ENCODE measurements at regions not wholly inside any gene's neighbourhood (a gene's known extent, or its start where the extent isn't known, plus 50 kb on each side); places are given as distances from the start of the nearest gene placed in this dataset.

DNA sequence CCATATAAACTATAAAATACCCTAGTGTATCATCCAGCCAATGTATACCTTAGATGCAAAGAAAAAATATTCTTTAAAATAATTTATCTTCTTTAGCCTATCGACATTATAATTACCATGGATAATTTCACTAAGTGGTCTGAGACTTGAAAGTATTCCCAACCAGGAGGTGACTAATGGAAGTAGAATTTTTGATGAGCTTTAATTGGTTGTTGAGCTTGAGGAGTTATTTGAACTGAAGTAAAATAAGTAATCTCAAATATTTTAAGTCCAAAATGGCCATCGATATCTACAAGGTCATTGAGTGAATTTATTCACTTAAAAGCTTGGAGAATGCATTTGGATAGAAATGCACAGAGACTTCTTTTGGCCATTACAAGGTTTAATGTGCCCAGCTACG is 436.2 kb downstream of the TLL1 start:
- Histone ChIP-seq H3K27ac (no peak overlapping the region), H3K4me1 (no peaks in the 10 kb centered on the region), H3K4me3 (no peak overlapping the region), H3K4me2 (no peak overlapping the region), H3K9me3 (no peaks in the 10 kb centered on the region)
- DNase-seq (ENCODE audit: low read depth in 1 of 2, low spot score in 1 of 2) (no peak), FAIRE-seq (no peak), ATAC-seq (no peak)
- CTCF ChIA-PET = interaction anchor here (1.6 kb wide), 1 partner anchor 285 kb away, joined by 3 read pairs; no protein-coding TSS in a partner anchor
- WGBS (ENCODE audit: missing lambda C conversion rate) = 10% methylated on average over 3 of the region's 3 CpGs
- no peak for TF ChIP-seq CHD2 (IDR thresholded peaks at IDR 0.05; ENCODE audit: low read length, partially characterized antibody)
- no peak for TF ChIP-seq HDAC2 (IDR thresholded peaks at IDR 0.05)
- no peak for TF ChIP-seq SREBF2 (IDR thresholded peaks at IDR 0.05)
- TF ChIP-seq HOXB5 (CRISPR knock-in tag; IDR thresholded peaks at IDR 0.05) = no peak
- TF ChIP-seq ZFP36 (IDR thresholded peaks at IDR 0.05; ENCODE audit: borderline replicate concordance, partially characterized antibody) = no peak
- TF ChIP-seq POLR2AphosphoS2 (conservative IDR thresholded peaks at IDR 0.05; ENCODE audit: low read length) = no peak
- no peak for TF ChIP-seq ZNF302 (CRISPR knock-in tag; IDR thresholded peaks at IDR 0.05)
- TF ChIP-seq JUN (IDR thresholded peaks at IDR 0.05) = no peak
- POLR2A ChIA-PET = no interaction called here

DNA sequence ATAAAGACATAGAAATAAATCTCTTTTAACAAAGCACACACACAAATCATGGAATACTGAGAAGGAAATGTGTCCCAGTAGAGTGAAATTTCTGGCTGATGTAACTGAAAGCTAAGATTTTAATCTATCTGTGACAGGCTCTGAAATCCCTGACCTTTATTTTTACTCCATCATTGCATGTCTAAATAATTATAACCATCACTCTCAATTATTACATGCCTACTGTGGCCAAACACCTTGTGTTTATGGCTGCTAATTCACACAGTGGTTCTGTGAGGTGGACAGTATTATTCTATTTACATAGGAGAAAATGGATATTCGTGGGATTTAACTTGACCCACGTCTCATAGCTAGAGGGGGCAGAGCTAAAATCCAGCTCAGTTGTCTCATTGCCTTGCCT is 438.1 kb downstream of the TLL1 start:
- no peak overlapping the region for H3K4me2 ChIP-seq
- TF ChIP-seq CHD4 (IDR thresholded peaks at IDR 0.05; ENCODE audit: borderline replicate concordance) (no peak), ZC3H11A (IDR thresholded peaks at IDR 0.05) (no peak), NR3C1 (IDR thresholded peaks at IDR 0.05) (no peak), EHMT2 (IDR thresholded peaks at IDR 0.05; ENCODE audit: low read depth) (no peak)
- TF ChIP-seq, protein P1, sequence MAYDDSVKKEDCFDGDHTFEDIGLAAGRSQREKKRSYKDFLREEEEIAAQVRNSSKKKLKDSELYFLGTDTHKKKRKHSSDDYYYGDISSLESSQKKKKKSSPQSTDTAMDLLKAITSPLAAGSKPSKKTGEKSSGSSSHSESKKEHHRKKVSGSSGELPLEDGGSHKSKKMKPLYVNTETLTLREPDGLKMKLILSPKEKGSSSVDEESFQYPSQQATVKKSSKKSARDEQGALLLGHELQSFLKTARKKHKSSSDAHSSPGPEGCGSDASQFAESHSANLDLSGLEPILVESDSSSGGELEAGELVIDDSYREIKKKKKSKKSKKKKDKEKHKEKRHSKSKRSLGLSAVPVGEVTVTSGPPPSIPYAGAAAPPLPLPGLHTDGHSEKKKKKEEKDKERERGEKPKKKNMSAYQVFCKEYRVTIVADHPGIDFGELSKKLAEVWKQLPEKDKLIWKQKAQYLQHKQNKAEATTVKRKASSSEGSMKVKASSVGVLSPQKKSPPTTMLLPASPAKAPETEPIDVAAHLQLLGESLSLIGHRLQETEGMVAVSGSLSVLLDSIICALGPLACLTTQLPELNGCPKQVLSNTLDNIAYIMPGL (CRISPR knock-in tag; IDR thresholded peaks at IDR 0.05; ENCODE audit: borderline replicate concordance) = no peak
- TF ChIP-seq, protein P2, sequence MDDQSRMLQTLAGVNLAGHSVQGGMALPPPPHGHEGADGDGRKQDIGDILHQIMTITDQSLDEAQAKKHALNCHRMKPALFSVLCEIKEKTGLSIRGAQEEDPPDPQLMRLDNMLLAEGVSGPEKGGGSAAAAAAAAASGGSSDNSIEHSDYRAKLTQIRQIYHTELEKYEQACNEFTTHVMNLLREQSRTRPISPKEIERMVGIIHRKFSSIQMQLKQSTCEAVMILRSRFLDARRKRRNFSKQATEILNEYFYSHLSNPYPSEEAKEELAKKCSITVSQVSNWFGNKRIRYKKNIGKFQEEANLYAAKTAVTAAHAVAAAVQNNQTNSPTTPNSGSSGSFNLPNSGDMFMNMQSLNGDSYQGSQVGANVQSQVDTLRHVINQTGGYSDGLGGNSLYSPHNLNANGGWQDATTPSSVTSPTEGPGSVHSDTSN (IDR thresholded peaks at IDR 0.05) = no peak
- TF ChIP-seq, protein P3, sequence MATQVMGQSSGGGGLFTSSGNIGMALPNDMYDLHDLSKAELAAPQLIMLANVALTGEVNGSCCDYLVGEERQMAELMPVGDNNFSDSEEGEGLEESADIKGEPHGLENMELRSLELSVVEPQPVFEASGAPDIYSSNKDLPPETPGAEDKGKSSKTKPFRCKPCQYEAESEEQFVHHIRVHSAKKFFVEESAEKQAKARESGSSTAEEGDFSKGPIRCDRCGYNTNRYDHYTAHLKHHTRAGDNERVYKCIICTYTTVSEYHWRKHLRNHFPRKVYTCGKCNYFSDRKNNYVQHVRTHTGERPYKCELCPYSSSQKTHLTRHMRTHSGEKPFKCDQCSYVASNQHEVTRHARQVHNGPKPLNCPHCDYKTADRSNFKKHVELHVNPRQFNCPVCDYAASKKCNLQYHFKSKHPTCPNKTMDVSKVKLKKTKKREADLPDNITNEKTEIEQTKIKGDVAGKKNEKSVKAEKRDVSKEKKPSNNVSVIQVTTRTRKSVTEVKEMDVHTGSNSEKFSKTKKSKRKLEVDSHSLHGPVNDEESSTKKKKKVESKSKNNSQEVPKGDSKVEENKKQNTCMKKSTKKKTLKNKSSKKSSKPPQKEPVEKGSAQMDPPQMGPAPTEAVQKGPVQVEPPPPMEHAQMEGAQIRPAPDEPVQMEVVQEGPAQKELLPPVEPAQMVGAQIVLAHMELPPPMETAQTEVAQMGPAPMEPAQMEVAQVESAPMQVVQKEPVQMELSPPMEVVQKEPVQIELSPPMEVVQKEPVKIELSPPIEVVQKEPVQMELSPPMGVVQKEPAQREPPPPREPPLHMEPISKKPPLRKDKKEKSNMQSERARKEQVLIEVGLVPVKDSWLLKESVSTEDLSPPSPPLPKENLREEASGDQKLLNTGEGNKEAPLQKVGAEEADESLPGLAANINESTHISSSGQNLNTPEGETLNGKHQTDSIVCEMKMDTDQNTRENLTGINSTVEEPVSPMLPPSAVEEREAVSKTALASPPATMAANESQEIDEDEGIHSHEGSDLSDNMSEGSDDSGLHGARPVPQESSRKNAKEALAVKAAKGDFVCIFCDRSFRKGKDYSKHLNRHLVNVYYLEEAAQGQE (IDR thresholded peaks at IDR 0.05) = no peak
- CTCF ChIA-PET = no interaction called here
- no peaks in the 10 kb centered on the region for H3K9me3 ChIP-seq
- FAIRE-seq = no peak
- 25% methylated on average over 2 of the region's 2 CpGs for WGBS (ENCODE audit: missing lambda C conversion rate)
- H3K4me1 ChIP-seq = no peaks in the 10 kb centered on the region
- H3K27ac ChIP-seq = no peak overlapping the region
- ATAC-seq = no peak
- POLR2A ChIA-PET = no interaction called here
- no peak overlapping the region for H3K4me3 ChIP-seq
- DNase-seq (ENCODE audit: low read depth in 1 of 2, low spot score in 1 of 2) = no peak

DNA sequence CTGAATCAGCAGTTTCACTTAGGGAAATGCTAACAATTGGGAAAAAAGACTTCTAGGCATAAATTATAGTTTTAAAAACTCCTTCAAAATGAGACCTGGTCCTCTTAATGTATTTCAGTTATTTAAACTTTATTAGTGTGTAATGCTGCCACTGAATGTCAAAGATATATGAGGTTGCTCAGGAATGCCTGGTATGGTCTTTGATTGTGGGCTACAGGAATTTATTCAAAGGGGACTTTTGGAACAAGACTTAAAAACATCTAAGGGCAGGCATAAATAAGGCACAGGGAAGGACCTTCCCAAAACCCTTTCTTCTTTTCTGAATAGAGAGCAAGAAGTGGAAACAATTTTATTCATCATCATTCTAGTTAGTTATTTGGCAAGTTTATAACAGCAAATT is 439.1 kb downstream of the TLL1 start:
- TF ChIP-seq ZNF302 (CRISPR knock-in tag; IDR thresholded peaks at IDR 0.05) = no peak
- Histone ChIP-seq H3K4me2 (no peak overlapping the region), H3K9me3 (no peaks in the 10 kb centered on the region), H3K4me1 (no peaks in the 10 kb centered on the region), H3K4me3 (no peak overlapping the region), H3K27ac (no peak overlapping the region)
- ChIA-PET CTCF (no interaction called here), POLR2A (no interaction called here)
- DNase-seq (ENCODE audit: low read depth in 1 of 2, low spot score in 1 of 2) (no peak), FAIRE-seq (no peak), ATAC-seq (no peak)
